DND-41 (cell line): ENCODE measurements at regions not wholly inside any gene's neighbourhood (a gene's known extent, or its start where the extent isn't known, plus 50 kb on each side); places are given as distances from the start of the nearest gene placed in this dataset.
"Not testable (repeated sequence)": the region's sequence is repeated elsewhere in the genome, so short reads cannot be mapped to it uniquely, and the experiment has no call there.

Source experiments
- ATAC-seq: fragments of 200-7000 bp; cut with Tn5 transposase; 3 replicates; pipeline ENCODE4 v1.9.1; 2021; ENCODE audit warnings: low read depth; ENCODE audit not compliant: insufficient read depth
- DNase-seq: peaks from one replicate; pipeline ENCODE4 v3.0.0-alpha.2; 2020
- H2AFZ ChIP-seq: 2 replicates; pipeline ENCODE4 v1.6.0; 2012; ENCODE audit warnings: low read depth, low read length
- H3K27ac ChIP-seq: 2 replicates; pipeline ENCODE4 v1.5.1; 2012; ENCODE audit warnings: low read length, inconsistent platforms
- H3K27me3 ChIP-seq: fragments of 200-600 bp; sonication (generic); 2 replicates; pipeline ENCODE4 v1.6.0; 2012; ENCODE audit warnings: low read length, mild to moderate bottlenecking, inconsistent platforms; ENCODE audit not compliant: insufficient read depth, poor library complexity
- H3K36me3 ChIP-seq: 2 replicates; pipeline ENCODE4 v1.5.1; 2012; ENCODE audit warnings: low read length, inconsistent platforms; ENCODE audit not compliant: insufficient read depth
- H3K4me1 ChIP-seq: 2 replicates; pipeline ENCODE4 v1.5.1; 2012; ENCODE audit warnings: mild to moderate bottlenecking, low read length; ENCODE audit not compliant: insufficient read depth
- H3K4me2 ChIP-seq: 2 replicates; pipeline ENCODE4 v1.6.0; 2012; ENCODE audit warnings: mild to moderate bottlenecking, moderate library complexity, low read length, inconsistent platforms; ENCODE audit not compliant: insufficient read depth
- H3K4me3 ChIP-seq, 2 experiments: fragments of 200-600 bp in 1 of 2; shearing (Covaris generic) in 1 of 2; 2 replicates each; pipeline ENCODE4 v1.5.1; 2012 to 2016; ENCODE audit warnings: inconsistent platforms in 2 of 2, low read length in 2 of 2, mild to moderate bottlenecking in 2 of 2, low read depth in 1 of 2, moderate library complexity in 1 of 2
- H3K79me2 ChIP-seq: 2 replicates; pipeline ENCODE4 v1.6.0; 2012; ENCODE audit warnings: low read length, inconsistent platforms; ENCODE audit not compliant: insufficient read depth
- H3K9ac ChIP-seq: 2 replicates; pipeline ENCODE4 v1.6.0; 2012; ENCODE audit warnings: low read depth, mild to moderate bottlenecking, inconsistent platforms, low read length, moderate library complexity
- H3K9me3 ChIP-seq: 2 replicates; pipeline ENCODE4 v1.5.1; 2012; ENCODE audit warnings: low read length, moderate library complexity, mild to moderate bottlenecking, inconsistent platforms; ENCODE audit not compliant: insufficient read depth, severe bottlenecking
- H4K20me1 ChIP-seq: 2 replicates; pipeline ENCODE4 v1.6.0; 2012; ENCODE audit warnings: low read length; ENCODE audit not compliant: insufficient read depth
- EZH2 ChIP-seq: IDR thresholded peaks from 3 replicates; pipeline ENCODE4 v1.6.1; 2012; ENCODE audit warnings: borderline replicate concordance, low read depth, mild to moderate bottlenecking, moderate library complexity, low read length, inconsistent platforms; ENCODE audit not compliant: severe bottlenecking
- TF ChIP-seq, protein P1 (sequence below): IDR thresholded peaks from 2 replicates; pipeline ENCODE4 v1.5.1; 2012; ENCODE audit warnings: borderline replicate concordance, low read length, moderate library complexity, mild to moderate bottlenecking; ENCODE audit not compliant: poor library complexity, severe bottlenecking; ENCODE audit errors: extremely low read depth

DNA sequence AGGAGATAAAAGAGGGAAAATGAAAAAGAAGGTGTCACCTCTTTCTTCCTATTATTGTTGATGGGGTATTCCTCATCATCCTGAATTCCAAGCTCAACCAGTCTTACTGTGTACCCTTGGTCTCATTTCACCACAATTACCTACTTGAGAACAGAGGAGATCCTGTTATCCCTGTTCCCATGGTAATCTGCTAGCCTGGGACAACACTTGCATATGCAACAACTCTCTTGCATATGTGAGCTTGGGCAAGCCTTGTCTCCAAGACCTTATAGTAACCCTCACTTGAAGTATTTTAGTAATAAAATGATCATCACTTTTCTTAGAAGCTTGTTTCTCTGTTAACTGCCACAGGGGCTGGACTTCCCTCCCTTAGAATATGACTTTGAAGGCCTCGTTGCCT lies 253.7 kb downstream of the NAP1L3 start:
- no peak for ATAC-seq
- no peak for DNase-seq
- Histone ChIP-seq H2AFZ (no peak overlapping the region), H3K79me2 (no peaks in the 10 kb centered on the region), H4K20me1 (no peaks in the 10 kb centered on the region), H3K27me3 (no peaks in the 10 kb centered on the region), H3K9me3 (no peaks in the 10 kb centered on the region), H3K4me2 (no peak overlapping the region), H3K27ac (no peak overlapping the region), H3K4me3 (no peak overlapping the region), H3K4me1 (no peaks in the 10 kb centered on the region), H3K9ac (no peak overlapping the region), H3K36me3 (no peaks in the 10 kb centered on the region)
- TF ChIP-seq, protein P1, sequence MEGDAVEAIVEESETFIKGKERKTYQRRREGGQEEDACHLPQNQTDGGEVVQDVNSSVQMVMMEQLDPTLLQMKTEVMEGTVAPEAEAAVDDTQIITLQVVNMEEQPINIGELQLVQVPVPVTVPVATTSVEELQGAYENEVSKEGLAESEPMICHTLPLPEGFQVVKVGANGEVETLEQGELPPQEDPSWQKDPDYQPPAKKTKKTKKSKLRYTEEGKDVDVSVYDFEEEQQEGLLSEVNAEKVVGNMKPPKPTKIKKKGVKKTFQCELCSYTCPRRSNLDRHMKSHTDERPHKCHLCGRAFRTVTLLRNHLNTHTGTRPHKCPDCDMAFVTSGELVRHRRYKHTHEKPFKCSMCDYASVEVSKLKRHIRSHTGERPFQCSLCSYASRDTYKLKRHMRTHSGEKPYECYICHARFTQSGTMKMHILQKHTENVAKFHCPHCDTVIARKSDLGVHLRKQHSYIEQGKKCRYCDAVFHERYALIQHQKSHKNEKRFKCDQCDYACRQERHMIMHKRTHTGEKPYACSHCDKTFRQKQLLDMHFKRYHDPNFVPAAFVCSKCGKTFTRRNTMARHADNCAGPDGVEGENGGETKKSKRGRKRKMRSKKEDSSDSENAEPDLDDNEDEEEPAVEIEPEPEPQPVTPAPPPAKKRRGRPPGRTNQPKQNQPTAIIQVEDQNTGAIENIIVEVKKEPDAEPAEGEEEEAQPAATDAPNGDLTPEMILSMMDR = no peak
- TF ChIP-seq EZH2 = no peak

DNA sequence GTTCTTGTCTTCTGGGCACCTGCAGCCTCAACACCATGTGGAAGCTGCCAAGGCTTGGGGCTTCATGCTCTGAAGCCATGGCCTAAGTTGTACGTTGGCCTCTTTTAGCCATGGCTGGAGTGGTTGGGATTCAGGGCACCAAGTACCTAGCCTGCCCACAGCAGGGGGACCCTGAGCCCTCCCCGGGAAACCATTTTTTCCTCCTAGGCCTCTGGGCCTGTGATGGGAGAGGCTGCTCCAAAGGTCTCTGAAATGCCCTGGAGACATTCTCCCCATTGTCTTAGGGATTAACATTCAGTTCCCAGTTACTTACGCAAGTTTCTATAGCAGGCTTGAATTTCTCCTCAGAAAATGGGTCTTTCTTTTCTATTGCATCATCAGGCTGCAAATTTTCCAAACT lies 269.3 kb downstream of the NAP1L3 start:
- no peak for DNase-seq
- Histone ChIP-seq H3K27ac (no peak overlapping the region), H3K27me3 (no peaks in the 10 kb centered on the region), H2AFZ (no peak overlapping the region), H3K4me2 (no peak overlapping the region), H3K9ac (no peak overlapping the region), H3K9me3 (no peaks in the 10 kb centered on the region), H4K20me1 (no peaks in the 10 kb centered on the region), H3K36me3 (no peaks in the 10 kb centered on the region), H3K4me3 (no peak overlapping the region), H3K79me2 (no peaks in the 10 kb centered on the region), H3K4me1 (no peaks in the 10 kb centered on the region)
- TF ChIP-seq, protein P1 = no peak
- ATAC-seq = no peak

DNA sequence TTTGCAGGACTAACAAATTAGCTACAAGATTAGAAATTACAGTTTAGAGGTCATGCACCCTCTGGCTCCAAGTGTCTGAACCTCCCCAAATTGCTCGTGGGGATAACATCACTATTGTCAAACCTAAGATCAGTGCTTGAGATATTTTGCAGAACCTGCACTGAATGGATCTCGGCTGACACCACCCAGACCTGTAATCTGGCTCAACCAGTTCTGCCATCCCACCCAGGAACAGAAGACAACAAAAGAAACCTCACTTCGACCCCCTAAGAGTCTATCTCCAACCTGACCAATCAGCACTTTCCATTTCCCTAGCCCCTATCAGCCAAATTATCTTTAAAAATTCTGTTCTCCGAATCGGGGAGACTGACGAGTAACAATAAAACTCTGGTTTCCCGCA lies 318.7 kb downstream of the NAP1L3 start:
- no peaks in the 10 kb centered on the region for H3K36me3 ChIP-seq
- no peak for DNase-seq
- no peak overlapping the region for H2AFZ ChIP-seq
- no peak overlapping the region for H3K9ac ChIP-seq
- no peaks in the 10 kb centered on the region for H4K20me1 ChIP-seq
- no peak overlapping the region for H3K27ac ChIP-seq
- no peaks in the 10 kb centered on the region for H3K9me3 ChIP-seq
- H3K79me2 ChIP-seq = no peaks in the 10 kb centered on the region
- no peak overlapping the region for H3K4me2 ChIP-seq
- ATAC-seq = no peak
- H3K27me3 ChIP-seq = no peaks in the 10 kb centered on the region
- TF ChIP-seq EZH2 = no peak
- TF ChIP-seq, protein P1 = no peak
- no peaks in the 10 kb centered on the region for H3K4me1 ChIP-seq
- no peak overlapping the region for H3K4me3 ChIP-seq

DNA sequence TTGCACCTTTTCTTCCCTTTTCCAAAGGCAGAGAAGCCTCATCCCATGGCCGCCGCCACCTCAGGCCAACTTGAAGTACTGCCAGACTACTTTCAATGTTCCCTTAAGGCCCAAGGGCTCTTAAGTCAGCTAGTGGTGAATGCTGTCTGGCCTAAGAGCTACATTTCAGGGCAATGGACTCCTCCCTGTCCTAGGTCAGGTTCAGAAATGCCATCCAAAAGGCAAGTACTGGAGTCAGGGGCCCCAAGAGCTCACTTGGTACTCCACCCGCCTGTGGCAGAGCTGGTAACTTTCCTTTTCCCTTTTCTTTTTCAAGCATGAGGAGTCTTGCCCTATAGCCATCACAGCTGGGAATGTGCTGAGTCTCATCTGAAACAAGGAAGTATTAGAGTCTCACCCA lies 327.1 kb downstream of the NAP1L3 start:
- TF ChIP-seq, protein P1 = no peak
- no peak for TF ChIP-seq EZH2
- H3K79me2 ChIP-seq = no peaks in the 10 kb centered on the region
- ATAC-seq = no peak
- no peaks in the 10 kb centered on the region for H3K27me3 ChIP-seq
- no peak overlapping the region for H3K9ac ChIP-seq
- H4K20me1 ChIP-seq = no peaks in the 10 kb centered on the region
- DNase-seq = no peak
- no peak overlapping the region for H3K4me3 ChIP-seq
- H3K27ac ChIP-seq = no peak overlapping the region
- H3K4me1 ChIP-seq = no peaks in the 10 kb centered on the region
- H2AFZ ChIP-seq = no peak overlapping the region
- H3K36me3 ChIP-seq = no peaks in the 10 kb centered on the region
- H3K4me2 ChIP-seq = no peak overlapping the region
- H3K9me3 ChIP-seq = no peaks in the 10 kb centered on the region

DNA sequence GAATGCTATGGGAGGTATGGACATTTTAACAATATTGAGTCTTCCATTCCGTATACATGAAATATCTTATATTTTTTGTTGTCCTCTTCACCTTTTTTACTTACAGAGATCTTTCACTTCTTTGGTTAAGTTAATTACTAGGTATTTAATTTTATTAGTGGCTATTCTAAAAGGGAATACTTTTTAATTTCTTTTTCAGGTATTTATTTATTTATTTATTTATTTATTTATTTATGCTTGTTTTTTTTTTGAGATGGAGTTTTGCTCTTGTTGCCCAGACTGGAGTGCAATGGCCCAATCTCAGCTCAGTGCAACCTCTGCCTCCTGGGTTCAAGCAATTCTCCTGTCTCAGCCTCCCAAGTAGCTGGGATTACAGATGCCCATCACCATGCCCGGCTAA lies 329.1 kb downstream of the NAP1L3 start:
- ATAC-seq, H3K4me3 ChIP-seq, H3K9me3 ChIP-seq, H3K9ac ChIP-seq, H3K27me3 ChIP-seq, DNase-seq, H3K36me3 ChIP-seq, H2AFZ ChIP-seq, H4K20me1 ChIP-seq, H3K27ac ChIP-seq, H3K79me2 ChIP-seq, H3K4me1 ChIP-seq, H3K4me2 ChIP-seq: not testable (repeated sequence)
